ENCODE measurements at regions not wholly inside any gene's neighbourhood (a gene's known extent, or its start where the extent isn't known, plus 50 kb on each side); places are given as distances from the start of the nearest gene placed in this dataset.
"Not testable (repeated sequence)": the region's sequence is repeated elsewhere in the genome, so short reads cannot be mapped to it uniquely, and the experiment has no call there.

- TF ChIP-seq CTCF (IDR thresholded peaks at IDR 0.05; ENCODE audit: control insufficient read depth, insufficient read depth, low read depth, low read length, missing control alignments) = peak; percentile 16
- no peak overlapping the region for H3K4me3 ChIP-seq (ENCODE audit: control insufficient read depth, low read depth, low read length)
- DNase-seq (ENCODE audit: low read depth) = no peak
Measured at GRCh38 chr12:40446385-40446784, 221.6 kb downstream of the LRRK2 start.

- not testable (repeated sequence) for DNase-seq (ENCODE audit: low read depth); H3K4me3 ChIP-seq (ENCODE audit: control insufficient read depth, low read depth, low read length)
Measured at GRCh38 chr12:40448523-40448922, 223.7 kb downstream of the LRRK2 start.

DNA sequence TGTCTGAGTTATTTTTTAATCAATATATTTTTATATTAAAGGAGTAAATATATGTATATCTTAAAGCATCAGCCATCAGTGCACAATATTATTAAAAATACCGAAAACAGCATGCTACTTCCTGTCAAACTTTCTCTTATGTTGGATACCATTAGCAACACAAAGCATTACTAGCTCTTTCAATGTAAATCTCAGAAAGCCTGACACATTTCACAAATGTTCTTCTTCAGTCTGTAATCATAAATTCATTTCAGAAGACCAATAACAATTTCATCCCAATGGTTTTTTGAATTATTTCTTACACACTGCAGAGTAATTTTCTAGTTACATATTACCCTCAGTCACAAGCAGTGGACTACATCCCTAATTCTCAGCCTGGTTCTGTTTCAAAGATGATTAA is 226.9 kb downstream of the LRRK2 start:
- no peak for TF ChIP-seq CTCF (IDR thresholded peaks at IDR 0.05; ENCODE audit: control insufficient read depth, insufficient read depth, low read depth, low read length, missing control alignments)
- no peak overlapping the region for H3K4me3 ChIP-seq (ENCODE audit: control insufficient read depth, low read depth, low read length)
- DNase-seq (ENCODE audit: low read depth) = no peak

DNA sequence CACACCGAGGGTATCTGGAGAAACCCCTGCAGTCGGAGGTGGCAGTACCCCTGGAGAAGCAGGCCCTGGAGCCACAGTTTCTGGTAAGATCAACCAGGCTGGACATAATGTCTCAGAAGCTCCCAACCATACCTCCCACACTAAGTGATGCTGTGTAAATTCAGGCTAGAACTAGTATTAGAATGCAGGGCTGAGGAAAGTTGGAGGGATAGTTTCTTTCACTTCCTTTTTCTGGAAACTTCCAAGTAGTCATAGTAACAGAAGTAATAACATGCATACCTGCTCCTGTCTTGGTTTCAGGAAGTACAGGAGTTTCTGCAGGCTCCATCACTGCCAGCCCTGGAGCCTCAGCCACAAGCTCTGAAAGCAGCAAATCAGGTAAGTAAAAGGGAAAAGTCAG is 228.1 kb upstream of the CNTN1 start:
- no peak for DNase-seq (ENCODE audit: low read depth)
- no peak overlapping the region for H3K4me3 ChIP-seq (ENCODE audit: control insufficient read depth, low read depth, low read length)
- TF ChIP-seq CTCF (IDR thresholded peaks at IDR 0.05; ENCODE audit: control insufficient read depth, insufficient read depth, low read depth, low read length, missing control alignments) = no peak

- DNase-seq (ENCODE audit: low read depth) = no peak
- no peak overlapping the region for H3K4me3 ChIP-seq (ENCODE audit: control insufficient read depth, low read depth, low read length)
- no peak for TF ChIP-seq CTCF (IDR thresholded peaks at IDR 0.05; ENCODE audit: control insufficient read depth, insufficient read depth, low read depth, low read length, missing control alignments)
Measured at GRCh38 chr12:40469736-40470135, 222.5 kb upstream of the CNTN1 start.

GRCh38 chr12:40473962-40474361 is 218.3 kb upstream of the CNTN1 start:
- no peak for TF ChIP-seq CTCF (IDR thresholded peaks at IDR 0.05; ENCODE audit: control insufficient read depth, insufficient read depth, low read depth, low read length, missing control alignments)
- DNase-seq (ENCODE audit: low read depth) = no peak

DNA sequence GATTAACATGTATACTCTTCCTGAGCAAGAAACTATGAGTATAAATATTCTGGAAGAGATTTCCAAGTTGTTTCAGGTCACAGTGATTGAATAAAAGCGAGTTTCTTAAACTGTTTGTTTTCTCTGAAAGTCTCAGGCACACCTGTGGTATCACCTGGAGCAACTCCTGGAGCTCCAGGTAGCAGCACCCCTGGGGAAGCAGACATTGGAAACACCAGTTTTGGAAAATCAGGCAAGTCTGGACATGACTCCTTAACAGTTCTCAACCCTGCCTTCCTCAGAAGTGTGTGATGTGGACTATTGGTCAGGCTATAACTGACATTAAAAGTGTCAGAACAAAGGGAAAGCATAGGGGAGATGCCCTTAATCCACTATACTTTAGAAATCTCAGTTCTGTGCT is 217.6 kb upstream of the CNTN1 start:
- no peak for TF ChIP-seq CTCF (IDR thresholded peaks at IDR 0.05; ENCODE audit: control insufficient read depth, insufficient read depth, low read depth, low read length, missing control alignments)
- H3K4me3 ChIP-seq (ENCODE audit: control insufficient read depth, low read depth, low read length) = no peak overlapping the region
- no peak for DNase-seq (ENCODE audit: low read depth)

More at GRCh38 chr12:40473962-40474361, 218.3 kb upstream of the CNTN1 start:
- H3K4me3 ChIP-seq (ENCODE audit: control insufficient read depth, low read depth, low read length) = no peak overlapping the region

All from AG09309 (cell line).